Prostate gland (tissue), 2 donors: ENCODE measurements at regions not wholly inside any gene's neighbourhood (a gene's known extent, or its start where the extent isn't known, plus 50 kb on each side); places are given as distances from the start of the nearest gene placed in this dataset.

Source experiments
- DNase-seq: peaks from one replicate; pipeline ENCODE4 v3.0.0-alpha.2; 2019; ENCODE audit warnings: low spot score
- H3K27ac ChIP-seq, 2 donors: fragments of 200-600 bp; sonication (generic); 2 replicates each; pipeline ENCODE4 v1.5.1; 2017 to 2019
- H3K27me3 ChIP-seq: fragments of 200-600 bp; sonication (generic); replicated peaks from 2 replicates; pipeline ENCODE4 v1.5.1; 2019; ENCODE audit not compliant: insufficient read depth
- H3K36me3 ChIP-seq, 2 donors: fragments of 200-600 bp; sonication (generic); 1 replicate in 1 of 2; 2 replicates in 1 of 2; pipeline versions ENCODE4 v1.5.1 to v1.8.1; 2017 to 2019
- H3K4me1 ChIP-seq: fragments of 200-600 bp; sonication (generic); replicated peaks from 2 replicates; pipeline ENCODE4 v1.5.1; 2019
- H3K4me3 ChIP-seq, 2 donors: fragments of 200-600 bp; sonication (generic); 2 replicates each; pipeline ENCODE4 v1.5.1; 2017 to 2019
- H3K9me3 ChIP-seq: fragments of 200-600 bp; sonication (generic); 2 replicates; pipeline ENCODE4 v1.5.1; 2017
- POLR2A ChIP-seq: fragments of 450-650 bp; IDR thresholded peaks from one replicate; pipeline ENCODE4 v1.6.1; 2016; ENCODE audit warnings: antibody characterized with exemption, mild to moderate bottlenecking
- POLR2AphosphoS5 ChIP-seq: sonication (generic); formaldehyde crosslinking; IDR thresholded peaks from one replicate; pipeline ENCODE4 v1.6.1; 2017; ENCODE audit warnings: antibody characterized with exemption
- WGBS: methylation state at CpG from one replicate; pipeline ENCODE4 v1.1.5; 2018; 5-methylcytosine and 5-hydroxymethylcytosine counted together
- intact Hi-C: fragments of 100-400 bp; cut with DNase I; formaldehyde crosslinking; loops from one replicate; pipeline ENCODE4 v1.14.2; 2022
- TF ChIP-seq, protein P1 (sequence below), 4 experiments: fragments of 200-600 bp in 2 of 4; fragments of 450-650 bp in 2 of 4; sonication (generic) in 2 of 4; IDR thresholded peaks; 1 replicate in 3 of 4; 2 replicates in 1 of 4; pipeline ENCODE4 v1.5.1; 2016 to 2019; ENCODE audit warnings: antibody characterized with exemption in 4 of 4, mild to moderate bottlenecking in 2 of 4, moderate library complexity in 2 of 4

DNA sequence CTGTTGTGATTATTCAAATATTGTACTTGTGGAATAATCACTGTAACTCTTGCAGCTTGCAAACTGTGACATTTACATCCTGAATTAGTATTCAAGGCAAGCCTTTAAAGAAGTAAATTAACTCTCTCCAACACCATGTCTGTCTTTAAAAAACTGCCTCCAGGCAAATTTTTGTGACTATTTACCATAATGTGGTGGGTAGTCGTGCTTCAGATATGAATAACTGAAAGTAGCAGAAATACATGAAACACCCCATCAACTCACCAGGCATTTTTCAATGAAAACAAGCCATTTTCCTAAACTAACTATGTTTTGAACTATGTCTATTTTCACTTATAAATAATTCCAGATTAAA, 217.4 kb upstream of the PSMD7 start:
- no peaks in the 10 kb centered on the region for H3K27me3 ChIP-seq
- H3K27ac ChIP-seq, result no peak overlapping the region
- intact Hi-C loops, result no loop called here
- H3K36me3 ChIP-seq, result no peaks in the 10 kb centered on the region
- no peak for DNase-seq
- no peak overlapping the region for H3K4me3 ChIP-seq
- WGBS, result 49% methylated on average over 1 of the region's 1 CpG
- no peaks in the 10 kb centered on the region for H3K9me3 ChIP-seq
- no peaks in the 10 kb centered on the region for H3K4me1 ChIP-seq
- TF ChIP-seq POLR2AphosphoS5 (no peak), POLR2A (no peak)
- TF ChIP-seq, protein P1, sequence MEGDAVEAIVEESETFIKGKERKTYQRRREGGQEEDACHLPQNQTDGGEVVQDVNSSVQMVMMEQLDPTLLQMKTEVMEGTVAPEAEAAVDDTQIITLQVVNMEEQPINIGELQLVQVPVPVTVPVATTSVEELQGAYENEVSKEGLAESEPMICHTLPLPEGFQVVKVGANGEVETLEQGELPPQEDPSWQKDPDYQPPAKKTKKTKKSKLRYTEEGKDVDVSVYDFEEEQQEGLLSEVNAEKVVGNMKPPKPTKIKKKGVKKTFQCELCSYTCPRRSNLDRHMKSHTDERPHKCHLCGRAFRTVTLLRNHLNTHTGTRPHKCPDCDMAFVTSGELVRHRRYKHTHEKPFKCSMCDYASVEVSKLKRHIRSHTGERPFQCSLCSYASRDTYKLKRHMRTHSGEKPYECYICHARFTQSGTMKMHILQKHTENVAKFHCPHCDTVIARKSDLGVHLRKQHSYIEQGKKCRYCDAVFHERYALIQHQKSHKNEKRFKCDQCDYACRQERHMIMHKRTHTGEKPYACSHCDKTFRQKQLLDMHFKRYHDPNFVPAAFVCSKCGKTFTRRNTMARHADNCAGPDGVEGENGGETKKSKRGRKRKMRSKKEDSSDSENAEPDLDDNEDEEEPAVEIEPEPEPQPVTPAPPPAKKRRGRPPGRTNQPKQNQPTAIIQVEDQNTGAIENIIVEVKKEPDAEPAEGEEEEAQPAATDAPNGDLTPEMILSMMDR (IDR thresholded peaks at IDR 0.05), result no peak

DNA sequence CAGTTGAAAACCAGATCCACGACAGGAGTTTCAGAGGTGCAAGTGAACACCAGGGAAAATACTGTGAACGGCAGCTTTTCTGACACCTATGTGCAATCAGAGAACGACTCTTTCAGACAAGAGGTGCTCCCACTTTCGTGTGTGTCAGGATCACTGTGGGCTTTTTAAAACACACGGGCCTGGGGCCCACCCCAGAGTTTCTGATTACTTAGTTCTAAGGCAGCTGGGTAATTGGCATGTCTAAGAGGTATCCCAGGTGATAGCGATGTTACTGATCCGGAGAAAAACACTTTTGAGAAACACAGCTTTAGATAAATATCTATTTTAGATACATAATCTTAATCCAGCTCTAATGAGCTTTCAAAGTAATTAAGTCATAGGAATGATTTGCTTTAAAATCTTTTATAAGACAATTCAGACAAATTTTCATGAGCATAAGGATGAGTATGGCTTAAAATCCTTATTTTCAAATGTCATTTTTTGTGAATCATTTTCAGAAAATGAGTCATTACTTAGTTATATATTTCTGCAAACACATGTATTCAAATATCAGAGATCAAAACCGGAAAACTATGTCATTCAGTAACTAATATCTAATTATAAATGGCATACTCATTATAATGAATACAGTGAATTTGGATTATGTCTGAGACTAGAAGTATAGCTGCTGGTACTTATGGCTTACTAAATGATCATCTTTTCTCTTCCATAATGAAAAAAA, 217.9 kb upstream of the PSMD7 start:
- WGBS, result 65% methylated on average over 8 of the region's 8 CpGs
- H3K27me3 ChIP-seq, result no peaks in the 10 kb centered on the region
- no peak for DNase-seq
- intact Hi-C loops, result no loop called here
- H3K36me3 ChIP-seq, result no peaks in the 10 kb centered on the region
- H3K9me3 ChIP-seq, result no peaks in the 10 kb centered on the region
- no peak overlapping the region for H3K27ac ChIP-seq
- no peak for TF ChIP-seq POLR2AphosphoS5
- TF ChIP-seq, protein P1 (IDR thresholded peaks at IDR 0.05), result no peak
- TF ChIP-seq POLR2A, result no peak
- no peak overlapping the region for H3K4me3 ChIP-seq
- no peaks in the 10 kb centered on the region for H3K4me1 ChIP-seq

DNA sequence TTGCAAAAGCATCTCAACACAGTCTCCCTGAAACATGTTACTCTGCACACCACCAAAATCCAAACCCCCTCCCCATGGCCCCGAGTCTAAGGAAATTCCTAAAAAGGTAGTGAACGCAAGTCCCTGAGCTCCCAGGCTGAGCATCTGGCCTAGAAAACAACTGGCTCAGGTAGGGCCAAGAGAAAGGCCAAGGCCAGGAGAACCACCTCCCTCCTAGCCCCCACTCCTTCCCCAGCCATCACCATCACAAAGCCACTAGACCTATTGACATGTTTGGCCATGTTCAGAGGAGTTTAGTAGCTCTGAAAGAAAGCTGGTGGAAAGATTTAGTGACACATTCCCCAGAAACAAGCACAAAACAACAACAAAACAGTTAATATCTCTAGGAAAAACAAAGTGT, 220.0 kb upstream of the PSMD7 start:
- no peak overlapping the region for H3K4me3 ChIP-seq
- H3K27ac ChIP-seq, result no peak overlapping the region
- WGBS, result 86% methylated on average over 2 of the region's 2 CpGs
- no peaks in the 10 kb centered on the region for H3K27me3 ChIP-seq
- TF ChIP-seq POLR2AphosphoS5, result no peak
- no peak for TF ChIP-seq POLR2A
- TF ChIP-seq, protein P1 (IDR thresholded peaks at IDR 0.05), result no peak
- intact Hi-C loops, result no loop called here
- no peaks in the 10 kb centered on the region for H3K4me1 ChIP-seq
- DNase-seq, result no peak
- no peaks in the 10 kb centered on the region for H3K9me3 ChIP-seq
- H3K36me3 ChIP-seq, result no peaks in the 10 kb centered on the region

DNA sequence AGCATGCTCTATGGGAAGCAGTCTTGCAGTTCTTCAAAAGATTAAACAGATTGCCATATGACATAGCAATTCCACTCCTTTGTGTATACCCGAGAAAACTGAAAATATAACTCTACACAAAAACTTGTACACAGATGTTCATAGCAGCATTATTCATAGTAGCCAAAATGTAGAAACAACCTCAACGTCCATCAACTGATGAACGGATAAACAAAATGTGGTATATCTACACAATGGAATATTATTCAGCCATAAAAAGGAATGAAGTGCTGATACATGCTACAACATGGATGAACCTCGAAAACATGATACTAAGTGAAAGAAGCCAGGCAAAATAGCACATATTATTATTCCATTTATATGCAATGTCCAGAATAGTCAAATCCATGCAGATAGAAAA, 221.2 kb upstream of the PSMD7 start:
- intact Hi-C loops, result no loop called here

DNA sequence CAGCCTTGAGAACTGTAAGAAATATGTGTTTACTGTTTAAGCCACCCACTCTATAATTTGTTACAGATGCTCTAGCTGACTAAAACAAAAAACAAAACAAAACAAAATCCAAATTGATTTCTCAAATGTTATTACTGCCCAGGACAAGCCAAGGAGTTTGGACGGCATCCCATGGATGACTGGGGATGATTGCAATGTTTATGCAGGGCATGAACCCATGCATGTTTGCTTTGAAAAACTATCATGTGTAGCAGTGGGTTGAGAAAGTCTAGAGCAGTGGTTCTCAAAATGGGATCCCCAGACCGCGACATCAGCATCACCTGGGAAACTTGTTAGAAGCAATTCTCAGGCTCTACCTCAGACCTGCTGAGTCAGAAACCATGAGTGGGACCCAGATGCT, 223.2 kb upstream of the PSMD7 start:
- Histone ChIP-seq H3K4me1 (no peaks in the 10 kb centered on the region), H3K27me3 (no peaks in the 10 kb centered on the region), H3K27ac (no peak overlapping the region), H3K36me3 (no peaks in the 10 kb centered on the region), H3K9me3 (no peaks in the 10 kb centered on the region), H3K4me3 (no peak overlapping the region)
- TF ChIP-seq POLR2AphosphoS5, result no peak
- TF ChIP-seq, protein P1 (IDR thresholded peaks at IDR 0.05), result no peak
- TF ChIP-seq POLR2A, result no peak
- WGBS, result 96% methylated on average over 3 of the region's 3 CpGs
- intact Hi-C loops, result no loop called here
- no peak for DNase-seq

More for the DNA sequence above, 221.2 kb upstream of the PSMD7 start:
- TF ChIP-seq POLR2A (no peak), POLR2AphosphoS5 (no peak)
- TF ChIP-seq, protein P1 (IDR thresholded peaks at IDR 0.05), result no peak
- H3K4me1 ChIP-seq, result no peaks in the 10 kb centered on the region
- no peak overlapping the region for H3K27ac ChIP-seq
- H3K27me3 ChIP-seq, result no peaks in the 10 kb centered on the region
- H3K36me3 ChIP-seq, result no peaks in the 10 kb centered on the region
- H3K9me3 ChIP-seq, result no peaks in the 10 kb centered on the region
- no peak overlapping the region for H3K4me3 ChIP-seq
- WGBS, result 93% methylated on average over 4 of the region's 4 CpGs
- no peak for DNase-seq
